ENCODE measurements at regions not wholly inside any gene's neighbourhood (a gene's known extent, or its start where the extent isn't known, plus 50 kb on each side); places are given as distances from the start of the nearest gene placed in this dataset.

DNA sequence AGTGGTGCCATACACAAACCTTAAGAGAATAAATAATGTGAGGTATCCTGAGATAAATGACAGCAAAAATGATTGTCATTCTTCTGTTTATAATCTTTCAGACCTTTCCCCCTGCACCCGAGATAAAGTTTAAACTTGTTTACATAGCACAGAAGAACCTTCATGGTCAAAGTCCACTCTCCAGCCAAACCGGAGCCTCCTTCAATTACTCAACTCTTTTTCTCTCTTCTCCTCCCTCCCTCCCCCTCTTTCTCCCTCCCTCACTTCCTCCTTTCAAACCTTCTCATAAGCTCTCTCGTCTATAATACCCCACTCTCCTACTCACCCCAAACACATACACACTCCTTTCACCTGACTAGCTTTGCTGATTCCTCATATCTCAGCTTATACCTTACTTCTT lies 198.9 kb downstream of the EFHB start:
- TF ChIP-seq GATA3 (IDR thresholded peaks at IDR 0.05; ENCODE audit: low read depth, low read length) = no peak
- TF ChIP-seq GATA2 (IDR thresholded peaks at IDR 0.05; ENCODE audit: low read depth, low read length) = no peak
